Uterus (tissue), 2 donors: ENCODE measurements at regions not wholly inside any gene's neighbourhood (a gene's known extent, or its start where the extent isn't known, plus 50 kb on each side); places are given as distances from the start of the nearest gene placed in this dataset.

Experiments
- POLR2A ChIP-seq, 2 donors: fragments of 450-650 bp; IDR thresholded peaks; one replicate each; pipeline ENCODE4 v1.6.1; 2016; ENCODE audit warnings: antibody characterized with exemption in 2 of 2, mild to moderate bottlenecking in 1 of 2, moderate library complexity in 1 of 2
- TF ChIP-seq, protein P1 (sequence below), 4 experiments: fragments of 200-600 bp in 2 of 4; fragments of 450-650 bp in 2 of 4; sonication (generic) in 2 of 4; IDR thresholded peaks; one replicate each; pipeline ENCODE4 v1.5.1; 2016 to 2019; ENCODE audit warnings: antibody characterized with exemption in 4 of 4, mild to moderate bottlenecking in 2 of 4, moderate library complexity in 1 of 4

DNA sequence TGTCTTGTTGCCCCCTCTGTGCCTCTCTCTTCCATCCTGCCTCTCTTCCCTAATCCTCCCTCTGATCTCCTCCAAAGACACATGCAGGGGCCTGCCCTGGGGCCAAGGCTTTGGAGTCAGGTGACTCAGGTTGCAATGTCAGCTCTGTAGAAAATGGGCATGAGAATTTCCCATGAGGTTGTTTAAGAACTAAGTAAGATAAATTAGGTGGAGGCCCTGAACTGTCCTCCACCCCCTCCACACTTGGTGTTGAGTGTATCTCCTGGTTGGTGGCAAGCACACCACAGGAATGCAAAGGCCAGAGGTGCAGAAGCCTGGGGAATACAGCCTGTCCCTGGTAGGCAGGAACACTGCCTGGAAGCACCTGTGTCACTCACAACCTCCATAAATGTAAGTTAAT, 63.9 kb upstream of the GRIK3 start:
- no peak for TF ChIP-seq POLR2A (IDR thresholded peaks at IDR 0.05)
- TF ChIP-seq, protein P1, sequence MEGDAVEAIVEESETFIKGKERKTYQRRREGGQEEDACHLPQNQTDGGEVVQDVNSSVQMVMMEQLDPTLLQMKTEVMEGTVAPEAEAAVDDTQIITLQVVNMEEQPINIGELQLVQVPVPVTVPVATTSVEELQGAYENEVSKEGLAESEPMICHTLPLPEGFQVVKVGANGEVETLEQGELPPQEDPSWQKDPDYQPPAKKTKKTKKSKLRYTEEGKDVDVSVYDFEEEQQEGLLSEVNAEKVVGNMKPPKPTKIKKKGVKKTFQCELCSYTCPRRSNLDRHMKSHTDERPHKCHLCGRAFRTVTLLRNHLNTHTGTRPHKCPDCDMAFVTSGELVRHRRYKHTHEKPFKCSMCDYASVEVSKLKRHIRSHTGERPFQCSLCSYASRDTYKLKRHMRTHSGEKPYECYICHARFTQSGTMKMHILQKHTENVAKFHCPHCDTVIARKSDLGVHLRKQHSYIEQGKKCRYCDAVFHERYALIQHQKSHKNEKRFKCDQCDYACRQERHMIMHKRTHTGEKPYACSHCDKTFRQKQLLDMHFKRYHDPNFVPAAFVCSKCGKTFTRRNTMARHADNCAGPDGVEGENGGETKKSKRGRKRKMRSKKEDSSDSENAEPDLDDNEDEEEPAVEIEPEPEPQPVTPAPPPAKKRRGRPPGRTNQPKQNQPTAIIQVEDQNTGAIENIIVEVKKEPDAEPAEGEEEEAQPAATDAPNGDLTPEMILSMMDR (IDR thresholded peaks at IDR 0.05), result no peak
